Adrenal gland (tissue), 9 donors: ENCODE measurements at regions not wholly inside any gene's neighbourhood (a gene's known extent, or its start where the extent isn't known, plus 50 kb on each side); places are given as distances from the start of the nearest gene placed in this dataset.
A peak's percentile ranks its signal among the peaks of the same experiment; 100 is the strongest.

Source experiments
- DNase-seq, 7 donors: peaks; one replicate each; pipeline ENCODE4 v3.0.0-alpha.2; 2019 to 2020
- H3K27ac ChIP-seq, 5 donors: fragments of 200-600 bp; sonication (generic) in 4 of 5; 1 replicate in 3 of 5; 2 replicates in 2 of 5; pipeline versions ENCODE4 v1.5.1 to v1.8.0; 2016 to 2020; ENCODE audit warnings: mild to moderate bottlenecking in 1 of 5
- H3K27me3 ChIP-seq: fragments of 200-600 bp; 2 replicates; pipeline ENCODE4 v1.8.0; 2021
- H3K36me3 ChIP-seq, 2 donors: fragments of 200-600 bp; replicated peaks in 1 of 2; 1 replicate in 1 of 2; 2 replicates in 1 of 2; pipeline versions ENCODE4 v1.5.1 to v1.8.0; 2018 to 2022
- H3K4me1 ChIP-seq, 2 donors: fragments of 200-600 bp; replicated peaks in 1 of 2; 1 replicate in 1 of 2; 2 replicates in 1 of 2; pipeline versions ENCODE4 v1.5.1 to v1.8.0; 2018 to 2021
- H3K4me3 ChIP-seq, 4 donors: fragments of 200-600 bp; sonication (generic) in 3 of 4; one replicate each; pipeline ENCODE4 v1.5.1; 2016 to 2018
- H3K9me3 ChIP-seq, 3 donors: fragments of 200-600 bp; sonication (generic) in 1 of 3; replicated peaks in 1 of 3; 1 replicate in 2 of 3; 2 replicates in 1 of 3; pipeline versions ENCODE4 v1.5.1 to v1.8.0; 2016 to 2021
- CTCF ChIP-seq, 6 experiments: fragments of 450-650 bp in 4 of 6; fragments of 200-600 bp in 2 of 6; sonication (generic) in 1 of 6; IDR thresholded peaks; 1 replicate in 5 of 6; 2 replicates in 1 of 6; pipeline versions ENCODE4 v1.5.1 to v1.8.0; 2016 to 2021; ENCODE audit warnings: antibody characterized with exemption in 6 of 6, mild to moderate bottlenecking in 2 of 6, moderate library complexity in 1 of 6
- POLR2A ChIP-seq, 2 donors: fragments of 450-650 bp; IDR thresholded peaks; one replicate each; pipeline ENCODE4 v1.6.1; 2017; ENCODE audit warnings: antibody characterized with exemption in 2 of 2, mild to moderate bottlenecking in 2 of 2, moderate library complexity in 1 of 2
- WGBS, 4 donors: extraction: QIAGEN DNeasy Blood & Tissue Kit in 2 of 4; methylation state at CpG; one replicate each; pipeline versions ENCODE4 v1.1.5 to v1.1.7; 2013 to 2017; 5-methylcytosine and 5-hydroxymethylcytosine counted together
- intact Hi-C, 2 donors: fragments of 100-400 bp; cut with DNase I; formaldehyde crosslinking; loops; one replicate each; pipeline versions ENCODE4 v1.14.1 to v1.15.0; 2022 to 2023
- donor health status: healthy with polysubstance abuse.
- donor health status: Bipolar disorder and iron deficiency.
- donor health status: DM: yes; HTN: yes; CAD: no.
- donor health status: DM: no; HTN: no; CAD: no.
- donor health status: DM: no; HTN: no; CAD: no.

- no peak overlapping the region for H3K4me3 ChIP-seq
- intact Hi-C loops = no loop called here
- no peaks in the 10 kb centered on the region for H3K9me3 ChIP-seq
- 81 to 89% (median 87%) methylated on average over 3 to 6 of the region's 6 CpGs for WGBS, 4 donors
- no peak overlapping the region for H3K27ac ChIP-seq
- H3K27me3 ChIP-seq = peaks cover 4% of the 10 kb centered on the region
- no peaks in the 10 kb centered on the region for H3K4me1 ChIP-seq
- peak in 1 of 7 donors; percentile 33 for DNase-seq
- no peaks in the 10 kb centered on the region for H3K36me3 ChIP-seq
- TF ChIP-seq CTCF (IDR thresholded peaks at IDR 0.05) (no peak), POLR2A (IDR thresholded peaks at IDR 0.05) (no peak)
These were observed 392.7 kb downstream of the NPHP4 start for GRCh38 chr1:5599541-5599940.

DNA sequence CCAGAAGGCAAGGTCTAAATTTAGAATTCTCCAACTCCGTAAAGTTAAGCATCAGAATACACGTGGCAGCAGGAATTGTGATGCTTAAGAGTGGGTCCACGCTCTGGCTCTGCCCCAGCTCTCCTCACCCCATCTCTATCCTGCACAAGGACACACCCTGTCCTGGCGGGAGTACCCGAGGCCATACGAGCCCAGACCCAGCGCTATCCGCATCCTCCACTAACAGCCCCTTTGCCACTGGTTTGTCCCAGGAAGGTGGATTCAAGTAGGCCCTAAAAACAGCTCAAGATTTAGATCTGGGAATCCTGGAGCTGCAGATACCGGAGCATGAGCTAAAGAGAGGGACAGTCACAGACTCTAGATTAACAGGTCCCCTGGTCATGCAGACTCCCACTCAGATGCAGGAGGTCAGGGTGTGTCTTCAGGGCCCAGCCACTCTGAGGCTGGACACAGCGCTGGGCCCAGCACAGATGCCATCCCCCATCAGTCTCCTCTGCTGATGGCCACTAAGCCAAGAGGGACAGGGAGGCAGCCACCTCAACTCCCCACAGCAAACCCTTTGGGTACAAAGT is 393.3 kb downstream of the NPHP4 start:
- Histone ChIP-seq H3K36me3 (no peaks in the 10 kb centered on the region), H3K9me3 (no peaks in the 10 kb centered on the region), H3K4me1 (no peaks in the 10 kb centered on the region), H3K27me3 (peaks cover 4% of the 10 kb centered on the region), H3K4me3 (no peak overlapping the region), H3K27ac (no peak overlapping the region)
- intact Hi-C loops = no loop called here
- peak in 1 of 7 donors; percentile 23 for DNase-seq
- 62 to 70% (median 64%) methylated on average over 8 to 10 of the region's 10 CpGs for WGBS, 4 donors
- TF ChIP-seq CTCF (IDR thresholded peaks at IDR 0.05) = no peak
- no peak for TF ChIP-seq POLR2A (IDR thresholded peaks at IDR 0.05)

DNA sequence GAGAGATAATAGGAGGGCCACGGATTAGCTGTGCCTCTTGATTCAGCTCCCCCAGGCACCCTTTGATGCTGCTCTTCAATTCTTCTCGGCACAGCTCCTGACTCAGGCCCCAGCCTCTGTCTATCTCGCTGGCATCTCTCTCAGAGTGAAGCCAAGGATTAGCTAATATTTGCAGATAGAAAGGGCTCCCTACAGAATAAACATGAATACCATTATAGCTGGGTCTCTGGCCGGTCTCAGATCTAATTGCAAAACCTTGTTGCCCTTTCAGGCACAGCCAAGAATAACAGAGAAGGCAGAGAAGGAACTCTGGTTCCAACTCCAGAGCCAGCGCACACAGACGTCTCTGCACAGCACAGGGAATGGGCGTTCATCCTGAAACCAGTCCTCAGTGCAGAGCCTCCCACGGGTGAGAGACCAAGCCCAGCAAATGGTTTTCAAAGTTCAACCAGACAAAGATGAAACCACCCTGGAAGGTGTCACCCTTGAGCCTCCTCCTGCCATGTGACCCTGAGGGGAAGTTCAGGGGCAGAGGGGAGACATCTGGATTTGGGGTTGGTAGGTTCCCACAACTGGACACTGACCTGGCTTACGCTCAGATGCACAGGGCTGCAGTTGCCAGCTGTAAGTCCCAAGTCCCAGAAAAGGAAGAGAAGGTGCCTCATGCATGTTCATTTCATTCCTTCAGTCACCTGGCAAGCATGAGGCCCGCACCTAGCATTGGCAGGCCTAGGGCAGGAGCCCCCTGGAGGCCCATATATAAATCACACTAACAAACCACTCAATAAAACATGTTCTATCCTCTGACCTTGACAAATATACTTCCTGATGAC is 394.0 kb downstream of the NPHP4 start:
- Histone ChIP-seq H3K27ac (no peak overlapping the region), H3K4me3 (no peak overlapping the region), H3K4me1 (no peaks in the 10 kb centered on the region), H3K9me3 (no peaks in the 10 kb centered on the region), H3K36me3 (no peaks in the 10 kb centered on the region), H3K27me3 (peaks cover 4% of the 10 kb centered on the region)
- peak in 2 of 7 donors; percentile 20 to 45 for DNase-seq
- TF ChIP-seq POLR2A (IDR thresholded peaks at IDR 0.05) (no peak), CTCF (IDR thresholded peaks at IDR 0.05) (no peak)
- 54 to 62% (median 56%) methylated on average over 8 to 10 of the region's 10 CpGs for WGBS, 4 donors
- intact Hi-C loops = no loop called here

- no peaks in the 10 kb centered on the region for H3K9me3 ChIP-seq
- no peaks in the 10 kb centered on the region for H3K36me3 ChIP-seq
- DNase-seq = peak in 1 of 7 donors; percentile 41
- H3K27ac ChIP-seq = no peak overlapping the region
- H3K4me1 ChIP-seq = no peaks in the 10 kb centered on the region
- WGBS, 4 donors = 80 to 94% (median 87%) methylated on average over 12 to 13 of the region's 13 CpGs
- no peak overlapping the region for H3K4me3 ChIP-seq
- TF ChIP-seq POLR2A (IDR thresholded peaks at IDR 0.05) = no peak
- TF ChIP-seq CTCF (IDR thresholded peaks at IDR 0.05) = no peak
- intact Hi-C loops = no loop called here
- peaks cover 4% of the 10 kb centered on the region for H3K27me3 ChIP-seq
These were observed 394.9 kb downstream of the NPHP4 start for GRCh38 chr1:5597171-5597850.
